SHP77 treated with DMSO at 0.1 percent for 48 hours (cell line): ENCODE measurements at regions not wholly inside any gene's neighbourhood (a gene's known extent, or its start where the extent isn't known, plus 50 kb on each side); places are given as distances from the start of the nearest gene placed in this dataset.
"Not testable (repeated sequence)": the region's sequence is repeated elsewhere in the genome, so short reads cannot be mapped to it uniquely, and the experiment has no call there.

Source experiments
- DNase-seq: peaks from one replicate; lab custom pipeline; 2025; lab: John Stamatoyannopoulos, UW

DNA sequence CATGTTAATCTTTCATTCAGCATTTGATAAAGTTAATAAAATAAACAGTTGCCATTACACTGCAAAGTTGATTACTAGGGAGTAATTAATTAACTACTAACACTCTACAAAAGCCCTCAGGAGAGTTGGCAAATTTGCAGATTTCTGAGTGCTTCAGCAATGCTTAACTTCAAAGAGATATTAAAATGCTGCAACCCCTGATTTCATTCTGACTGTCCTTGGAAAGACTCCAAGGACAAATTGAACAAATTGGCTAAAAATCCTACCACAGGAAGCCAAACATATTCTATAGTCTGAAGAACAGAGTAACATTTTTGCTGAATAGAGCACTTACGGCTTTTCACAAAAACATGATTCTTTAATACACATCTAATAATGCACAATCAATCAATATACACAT lies 1543.0 kb downstream of the SLITRK5 start:
- DNase-seq: no peak

- not testable (repeated sequence) for DNase-seq
Observed at GRCh38 chr13:89215319-89215718, 1544.1 kb downstream of the SLITRK5 start.

DNA sequence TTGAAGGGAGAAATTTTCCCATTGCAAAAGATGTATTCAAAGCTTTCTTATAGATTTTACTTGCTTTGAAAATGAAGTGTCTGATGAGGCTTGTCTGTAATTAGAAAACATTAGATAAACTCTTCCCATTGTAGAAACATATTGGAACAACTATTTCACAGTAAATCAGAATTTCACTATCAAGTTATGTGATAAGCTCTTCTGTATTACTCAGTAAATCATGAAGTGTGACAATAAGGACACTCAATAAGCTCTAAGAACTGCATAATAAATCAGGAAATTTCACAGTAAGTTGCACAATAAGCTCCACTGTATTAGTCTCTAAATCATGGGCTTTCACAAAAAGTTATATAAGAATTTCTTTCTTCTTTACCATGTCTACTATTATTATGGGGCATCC lies 1546.6 kb downstream of the SLITRK5 start:
- no peak for DNase-seq

DNA sequence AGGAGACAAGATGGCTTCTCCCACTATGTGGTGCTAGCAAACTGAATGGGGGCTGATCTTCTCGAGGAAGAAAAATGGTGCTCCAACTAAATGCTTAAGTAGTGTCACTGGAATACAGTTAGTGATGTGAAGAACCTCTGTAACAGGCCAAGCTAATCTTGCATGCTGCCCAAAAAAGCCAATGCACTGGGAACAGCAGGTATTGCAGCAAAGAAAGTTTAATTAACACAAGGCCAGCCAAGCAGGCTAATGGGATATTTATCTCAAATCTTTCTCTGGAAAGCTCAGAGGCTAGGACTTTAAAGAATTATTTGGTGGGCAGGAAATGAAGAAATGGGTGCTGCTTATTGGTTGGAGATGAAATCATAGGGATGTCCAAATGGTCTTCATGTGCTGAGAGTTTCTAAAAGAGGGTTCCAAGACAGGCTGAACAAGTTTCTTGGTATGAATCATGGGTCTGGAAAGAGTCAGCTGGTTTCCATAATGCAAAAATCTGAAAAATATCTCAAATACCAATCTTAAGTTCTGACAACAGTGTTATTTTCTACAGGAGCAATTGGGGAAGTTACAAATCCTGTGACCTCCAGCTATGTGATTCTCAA lies 1550.5 kb downstream of the SLITRK5 start:
- no peak for DNase-seq

DNA sequence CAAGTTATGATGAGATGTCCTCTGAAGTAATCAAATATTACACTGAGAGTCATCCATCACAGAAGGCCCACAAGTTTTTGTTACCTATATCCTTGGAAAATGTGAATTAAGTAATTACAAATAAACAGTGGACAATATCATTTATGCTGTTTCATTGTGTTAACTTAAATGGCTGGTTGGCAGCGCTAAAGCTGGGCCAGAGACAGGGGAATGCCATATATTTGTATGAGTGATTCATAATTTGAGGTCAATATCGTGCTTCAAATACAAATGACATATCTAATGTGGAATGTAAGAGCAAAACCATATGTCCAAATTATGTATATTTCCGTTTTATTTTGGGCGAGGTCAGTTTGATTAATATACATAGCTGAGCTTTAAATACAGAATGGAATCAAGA lies 1556.2 kb downstream of the SLITRK5 start:
- no peak for DNase-seq

- DNase-seq: no peak
Observed at GRCh38 chr13:89238496-89238895, 1567.3 kb downstream of the SLITRK5 start.

GRCh38 chr13:89239361-89240127 lies 1568.4 kb downstream of the SLITRK5 start:
- no peak for DNase-seq

DNA sequence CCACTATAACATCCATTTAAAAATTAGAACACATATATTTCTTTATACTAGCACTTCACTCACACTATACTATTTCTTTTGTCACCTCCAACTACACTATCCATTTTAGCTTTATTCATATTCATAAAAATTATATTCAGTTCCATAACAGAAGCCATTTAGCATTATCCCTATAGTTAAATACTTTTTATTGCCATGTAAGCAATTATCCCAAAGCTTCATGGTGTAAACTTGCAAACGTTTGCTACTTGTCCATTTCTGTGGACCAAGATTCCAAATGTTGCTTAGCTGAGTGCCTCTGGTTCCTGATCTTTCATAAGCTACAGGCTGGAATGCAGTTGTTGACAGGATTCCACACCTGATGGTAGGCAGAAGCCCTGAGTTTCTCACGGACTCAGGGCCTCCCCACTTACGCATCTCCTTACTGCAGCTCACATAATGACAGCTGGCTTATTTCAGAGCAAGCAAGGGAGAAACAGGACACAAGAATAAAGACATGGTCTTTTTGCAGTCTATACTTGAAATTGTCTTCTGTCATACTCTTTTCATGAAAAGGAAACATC lies 1584.8 kb downstream of the SLITRK5 start:
- DNase-seq: no peak

DNA sequence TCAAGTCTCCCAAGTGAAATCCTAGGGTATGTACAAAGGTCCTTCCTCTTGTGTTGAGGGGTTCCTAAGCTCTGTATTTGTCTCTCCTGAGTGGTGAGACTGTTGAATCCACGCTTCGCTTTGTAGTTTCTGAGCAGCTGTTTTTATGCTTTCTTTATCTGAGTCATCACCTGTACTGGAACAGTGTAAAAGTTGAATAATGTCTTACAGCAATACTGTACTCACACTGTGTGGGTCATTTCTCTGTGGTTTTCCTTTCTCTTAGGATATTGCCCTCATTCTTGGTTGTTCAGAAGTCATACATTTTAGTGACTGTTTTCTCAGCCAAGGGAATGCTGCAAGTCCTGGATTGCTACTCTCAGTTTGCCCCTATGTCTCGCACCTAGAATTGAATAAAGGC lies 1596.6 kb downstream of the SLITRK5 start:
- no peak for DNase-seq

DNA sequence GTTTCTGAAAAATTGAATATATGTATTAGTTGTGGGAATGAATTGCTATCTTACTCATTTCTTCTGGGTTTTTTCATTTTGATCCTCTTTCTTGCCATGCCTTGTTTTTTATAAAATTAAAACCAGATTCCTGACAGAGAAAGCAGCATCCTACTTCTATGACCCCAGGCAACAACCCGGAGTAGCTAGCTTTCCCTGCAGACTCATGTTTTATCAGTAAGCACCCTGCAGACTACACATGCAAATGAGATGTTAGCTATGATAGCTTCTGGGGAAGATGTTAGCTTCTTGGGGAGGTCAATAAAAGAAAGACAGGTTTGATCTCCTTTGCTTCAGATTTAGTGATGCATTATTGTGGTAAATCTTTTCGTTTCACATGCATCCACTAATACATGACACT lies 1598.6 kb downstream of the SLITRK5 start:
- DNase-seq: no peak

DNA sequence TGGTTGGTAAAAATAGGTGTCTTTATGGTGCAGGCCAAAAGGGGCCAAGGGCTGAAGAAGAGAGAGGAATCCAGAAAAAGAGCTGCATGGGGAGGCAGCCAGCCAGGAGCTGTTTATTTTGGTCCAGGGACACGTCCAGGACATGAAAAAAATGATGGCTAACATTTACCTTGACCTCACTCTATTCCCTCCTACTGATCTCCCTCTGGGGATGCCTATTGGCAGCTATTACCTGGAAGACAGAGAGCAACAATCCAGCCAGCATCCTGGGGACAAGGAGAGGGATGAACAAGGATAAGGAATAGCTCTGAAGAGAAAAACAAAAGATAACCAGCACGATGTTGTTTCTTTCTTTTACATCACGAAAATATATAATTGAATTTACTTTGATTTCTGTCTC lies 1599.6 kb downstream of the SLITRK5 start:
- no peak for DNase-seq

DNA sequence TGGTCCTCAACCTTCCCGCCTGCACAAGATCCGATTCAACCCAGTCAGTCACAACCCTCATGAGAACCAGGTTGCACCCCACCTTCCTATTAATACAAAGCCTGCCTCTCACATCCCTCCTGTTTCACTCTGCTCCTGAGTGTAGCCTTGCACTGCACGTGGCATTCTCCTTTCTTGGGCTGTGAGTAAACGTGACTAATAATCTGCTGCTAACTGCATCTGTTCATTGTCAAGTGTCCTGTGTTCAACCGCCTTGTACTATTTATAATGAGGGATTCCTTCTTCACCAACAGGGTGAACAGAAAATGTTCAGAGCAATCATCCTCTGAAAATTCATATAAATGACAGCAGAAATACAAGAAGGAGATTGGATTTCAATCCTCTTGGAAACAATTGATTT lies 1608.2 kb downstream of the SLITRK5 start:
- DNase-seq: no peak

GRCh38 chr13:89281331-89281730 lies 1610.2 kb downstream of the SLITRK5 start:
- no peak for DNase-seq

GRCh38 chr13:89282241-89282640 lies 1611.1 kb downstream of the SLITRK5 start:
- no peak for DNase-seq

- DNase-seq: no peak
Observed at GRCh38 chr13:89287381-89287780, 1616.2 kb downstream of the SLITRK5 start.

DNA sequence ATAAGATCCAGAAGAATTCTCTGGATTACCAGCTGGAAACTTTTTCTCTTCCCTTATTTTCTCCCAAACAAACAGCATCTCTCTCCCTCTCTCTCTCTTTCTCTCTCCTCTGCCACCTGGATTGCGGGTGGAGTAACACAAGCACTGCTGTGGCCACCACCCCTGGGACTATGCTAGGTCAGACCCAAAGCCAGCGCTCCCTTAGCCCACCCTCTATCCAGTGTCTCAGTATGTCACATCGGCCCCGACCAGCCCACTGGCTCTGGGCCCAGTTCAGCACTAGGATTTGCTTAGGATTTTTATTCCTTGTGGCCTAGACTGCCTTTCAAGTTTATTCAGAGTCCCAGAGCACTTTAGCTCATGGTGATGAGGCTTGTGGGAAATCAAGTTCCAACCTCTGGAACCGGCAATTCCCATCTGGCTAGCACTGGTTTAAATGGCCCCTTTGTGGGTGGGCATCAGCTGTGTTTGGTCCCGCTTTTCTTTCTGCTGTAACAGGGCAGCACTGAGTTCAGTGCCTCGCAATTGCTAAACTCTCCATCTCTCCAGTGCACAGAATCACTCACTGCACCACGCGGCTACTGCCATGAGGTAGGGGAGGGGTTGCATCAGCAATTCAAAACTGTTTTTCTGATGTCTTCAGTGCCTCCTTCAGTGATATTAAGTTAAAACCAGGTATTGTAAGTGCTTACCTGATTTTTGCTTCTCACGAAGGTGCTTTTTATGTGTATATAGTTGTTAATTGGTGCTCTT lies 1623.1 kb downstream of the SLITRK5 start:
- DNase-seq: no peak

GRCh38 chr13:89307278-89307677 lies 1636.1 kb downstream of the SLITRK5 start:
- DNase-seq: no peak

DNA sequence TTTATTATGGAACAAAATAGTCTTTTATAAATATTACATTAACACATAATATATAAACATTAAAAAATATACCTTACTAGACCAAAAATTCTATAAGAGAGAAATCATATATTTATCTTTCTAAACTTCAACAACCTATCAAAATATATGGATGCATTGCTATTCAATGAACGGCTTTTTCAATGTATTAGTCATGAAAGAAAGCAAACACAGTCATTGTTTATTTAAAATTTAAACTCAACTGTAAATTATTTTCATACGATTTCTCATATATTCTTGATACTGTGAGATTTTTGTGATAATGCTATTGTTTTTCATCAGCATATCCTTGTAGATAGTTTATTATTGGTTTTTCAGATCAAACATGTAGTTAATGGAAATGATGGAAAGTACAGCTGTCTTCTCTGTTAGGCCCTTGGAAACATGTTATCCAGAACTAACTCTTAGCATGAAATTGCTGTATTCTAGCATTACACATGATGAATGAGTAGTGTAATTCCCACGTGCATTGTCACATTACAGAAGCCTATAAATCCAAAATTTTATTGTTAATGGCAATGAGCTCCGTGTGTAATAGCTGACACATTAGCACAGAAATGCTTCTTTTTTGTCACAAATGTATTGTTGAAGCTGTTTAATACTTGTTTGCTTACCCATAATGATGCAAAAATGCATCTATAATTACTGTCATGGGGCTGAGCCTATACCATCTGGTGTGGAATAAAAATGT lies 1639.9 kb downstream of the SLITRK5 start:
- DNase-seq: no peak

GRCh38 chr13:89315287-89315686 lies 1644.1 kb downstream of the SLITRK5 start:
- DNase-seq: no peak

GRCh38 chr13:89322466-89322865 lies 1651.3 kb downstream of the SLITRK5 start:
- no peak for DNase-seq

DNA sequence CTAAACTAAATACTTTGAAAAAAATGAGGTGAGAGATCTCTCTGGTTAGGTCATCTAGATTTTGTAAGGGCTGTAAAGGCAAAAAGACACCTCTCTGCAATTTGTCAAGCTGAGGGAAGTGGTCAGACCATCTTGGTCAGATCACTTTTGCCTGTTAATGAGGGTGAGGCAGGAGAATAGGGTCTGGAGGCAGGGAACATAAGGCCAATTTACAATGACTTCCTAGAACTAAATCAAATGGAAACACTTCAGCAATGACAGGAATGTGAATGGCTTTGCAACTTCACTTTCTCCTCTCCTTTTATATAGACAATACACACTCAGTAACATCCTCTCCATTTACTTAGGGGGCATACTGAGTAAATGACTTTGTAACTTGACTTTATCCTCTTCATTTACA lies 1653.4 kb downstream of the SLITRK5 start:
- no peak for DNase-seq

DNA sequence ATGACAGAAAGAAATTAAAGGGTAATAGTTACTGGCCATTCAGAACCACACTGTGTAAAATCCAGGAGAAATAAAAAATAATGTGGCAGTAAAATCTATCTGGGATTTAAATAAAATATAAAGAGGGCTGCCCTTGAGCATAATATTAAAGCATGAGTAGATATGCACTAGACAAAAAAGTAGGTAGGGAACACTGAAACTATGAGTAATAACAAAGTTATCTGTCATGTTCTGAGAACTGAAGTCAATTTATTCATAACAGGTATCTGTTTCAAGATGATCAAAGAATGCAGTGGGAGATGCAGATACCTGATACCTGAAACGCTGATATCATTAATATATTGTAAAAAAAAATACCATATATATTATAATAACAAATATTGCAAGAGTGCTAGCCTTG lies 1672.0 kb downstream of the SLITRK5 start:
- no peak for DNase-seq
